Panc1 (cell line): ENCODE measurements at regions not wholly inside any gene's neighbourhood (a gene's known extent, or its start where the extent isn't known, plus 50 kb on each side); places are given as distances from the start of the nearest gene placed in this dataset.

Source experiments
- ATAC-seq: fragments of 200-7000 bp; cut with Tn5 transposase; 2 replicates; pipeline ENCODE4 v1.9.1; 2020; ENCODE audit warnings: mild to moderate bottlenecking, moderate library complexity
- BruUV-seq: library from RNA; stranded (reverse); fragments of 400-500 nt; replicated peaks from 2 replicates; lab custom pipeline; 2021; lab: Mats Ljungman, UMichigan
- CTCF ChIA-PET: fragments of 300-600 bp; sonication (Branson Sonifier 250); formaldehyde crosslinking; loops from one replicate; lab custom pipeline; 2022; ENCODE audit warnings: antibody characterized with exemption; lab: Charles Lee
- POLR2A ChIA-PET: fragments of 300-600 bp; sonication (Branson Sonifier 250); formaldehyde crosslinking; loops from one replicate; lab custom pipeline; 2022; ENCODE audit warnings: antibody characterized with exemption; lab: Charles Lee
- DNase-seq: peaks from one replicate; pipeline ENCODE4 v3.0.0-alpha.2; 2010; ENCODE audit warnings: low read depth, low spot score
- H3K27ac ChIP-seq: 2 replicates; pipeline ENCODE4 v1.5.1; 2011; ENCODE audit warnings: mild to moderate bottlenecking, low read length, inconsistent platforms
- H3K27me3 ChIP-seq: fragments of 200-500 bp; sonication (Bioruptor generic); 2 replicates; pipeline ENCODE4 v1.6.0; 2014; ENCODE audit warnings: low read length, inconsistent platforms; ENCODE audit not compliant: control insufficient read depth, insufficient read depth
- H3K36me3 ChIP-seq: fragments of 200-500 bp; sonication (Bioruptor generic); 2 replicates; pipeline ENCODE4 v1.5.1; 2014; ENCODE audit warnings: inconsistent platforms, mild to moderate bottlenecking, low read length, moderate library complexity; ENCODE audit not compliant: control insufficient read depth, insufficient read depth
- H3K4me1 ChIP-seq: 2 replicates; pipeline ENCODE4 v1.5.1; 2011; ENCODE audit warnings: inconsistent platforms, mild to moderate bottlenecking, low read length, moderate library complexity; ENCODE audit not compliant: control insufficient read depth, insufficient read depth
- H3K4me3 ChIP-seq, 2 experiments: 2 replicates each; pipeline ENCODE4 v1.5.1; 2011 to 2012; ENCODE audit warnings: low read depth in 2 of 2, low read length in 2 of 2, mild to moderate bottlenecking in 2 of 2, inconsistent platforms in 1 of 2, moderate library complexity in 1 of 2
- H3K9me3 ChIP-seq: fragments of 200-500 bp; sonication (Bioruptor generic); 2 replicates; pipeline ENCODE4 v1.5.1; 2014; ENCODE audit warnings: low read depth, mild to moderate bottlenecking, inconsistent platforms, low read length, moderate library complexity; ENCODE audit not compliant: control insufficient read depth, insufficient read depth
- POLR2AphosphoS5 ChIP-seq: IDR thresholded peaks from 2 replicates; pipeline ENCODE4 v1.6.1; 2012; ENCODE audit warnings: mild to moderate bottlenecking, low read depth, low read length, moderate library complexity
- SIN3A ChIP-seq: IDR thresholded peaks from 2 replicates; pipeline ENCODE4 v1.6.1; 2012; ENCODE audit warnings: low read depth, mild to moderate bottlenecking, low read length, moderate library complexity, borderline replicate concordance; ENCODE audit not compliant: insufficient read depth
- TCF7L2 ChIP-seq: IDR thresholded peaks from 2 replicates; pipeline ENCODE4 v1.6.1; 2011; ENCODE audit warnings: mild to moderate bottlenecking, low read depth, low read length, inconsistent platforms
- in situ Hi-C: cut with HindIII; loops from 2 replicates; pipeline ENCODE4 v1.10.0; 2016; ENCODE audit warnings: low sequenced_read_pairs, low pct_unique_long_range_greater_than_20kb
- intact Hi-C: fragments of 100-400 bp; cut with micrococcal nuclease; formaldehyde crosslinking; loops from one replicate; pipeline ENCODE4 v1.10.0; 2022; ENCODE audit not compliant: unreplicated experiment
- TF ChIP-seq, protein P1 (sequence below): fragments of 450-650 bp; IDR thresholded peaks from 2 replicates; pipeline ENCODE4 v1.5.1; 2017; ENCODE audit warnings: mild to moderate bottlenecking
- TF ChIP-seq, protein P2 (sequence below), 2 experiments: IDR thresholded peaks; 2 replicates each; pipeline ENCODE4 v1.6.1; 2011 to 2012; ENCODE audit warnings: low read depth in 2 of 2, control low read depth in 1 of 2, low read length in 1 of 2, mild to moderate bottlenecking in 1 of 2, moderate library complexity in 1 of 2; ENCODE audit not compliant: insufficient read depth in 1 of 2

DNA sequence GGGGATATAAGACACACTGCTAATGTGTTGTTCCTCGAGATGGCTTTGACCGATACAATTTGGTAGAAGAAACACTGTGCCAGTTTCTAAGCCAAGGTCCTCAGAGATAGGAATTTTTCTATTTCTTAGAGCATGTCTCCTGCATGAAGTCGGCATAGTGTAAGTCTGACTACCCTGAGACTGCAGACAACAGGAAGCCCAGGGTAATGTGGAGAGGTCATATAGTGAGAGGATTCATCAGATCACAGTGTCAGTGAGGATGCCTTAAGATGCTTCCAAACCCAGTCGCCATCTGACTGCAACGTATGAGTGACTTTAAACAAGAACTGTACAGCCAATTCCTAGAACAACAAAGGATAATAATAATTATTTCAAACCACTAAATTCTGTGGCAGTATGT is 818.3 kb upstream of the GYPC start:
- ChIA-PET CTCF (no interaction called here), POLR2A (no interaction called here)
- Histone ChIP-seq H3K9me3 (no peaks in the 10 kb centered on the region), H3K27me3 (no peaks in the 10 kb centered on the region), H3K4me3 (no peak overlapping the region), H3K4me1 (no peaks in the 10 kb centered on the region), H3K36me3 (no peaks in the 10 kb centered on the region), H3K27ac (no peak overlapping the region)
- TF ChIP-seq, protein P1, sequence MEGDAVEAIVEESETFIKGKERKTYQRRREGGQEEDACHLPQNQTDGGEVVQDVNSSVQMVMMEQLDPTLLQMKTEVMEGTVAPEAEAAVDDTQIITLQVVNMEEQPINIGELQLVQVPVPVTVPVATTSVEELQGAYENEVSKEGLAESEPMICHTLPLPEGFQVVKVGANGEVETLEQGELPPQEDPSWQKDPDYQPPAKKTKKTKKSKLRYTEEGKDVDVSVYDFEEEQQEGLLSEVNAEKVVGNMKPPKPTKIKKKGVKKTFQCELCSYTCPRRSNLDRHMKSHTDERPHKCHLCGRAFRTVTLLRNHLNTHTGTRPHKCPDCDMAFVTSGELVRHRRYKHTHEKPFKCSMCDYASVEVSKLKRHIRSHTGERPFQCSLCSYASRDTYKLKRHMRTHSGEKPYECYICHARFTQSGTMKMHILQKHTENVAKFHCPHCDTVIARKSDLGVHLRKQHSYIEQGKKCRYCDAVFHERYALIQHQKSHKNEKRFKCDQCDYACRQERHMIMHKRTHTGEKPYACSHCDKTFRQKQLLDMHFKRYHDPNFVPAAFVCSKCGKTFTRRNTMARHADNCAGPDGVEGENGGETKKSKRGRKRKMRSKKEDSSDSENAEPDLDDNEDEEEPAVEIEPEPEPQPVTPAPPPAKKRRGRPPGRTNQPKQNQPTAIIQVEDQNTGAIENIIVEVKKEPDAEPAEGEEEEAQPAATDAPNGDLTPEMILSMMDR = no peak
- TF ChIP-seq, protein P2, sequence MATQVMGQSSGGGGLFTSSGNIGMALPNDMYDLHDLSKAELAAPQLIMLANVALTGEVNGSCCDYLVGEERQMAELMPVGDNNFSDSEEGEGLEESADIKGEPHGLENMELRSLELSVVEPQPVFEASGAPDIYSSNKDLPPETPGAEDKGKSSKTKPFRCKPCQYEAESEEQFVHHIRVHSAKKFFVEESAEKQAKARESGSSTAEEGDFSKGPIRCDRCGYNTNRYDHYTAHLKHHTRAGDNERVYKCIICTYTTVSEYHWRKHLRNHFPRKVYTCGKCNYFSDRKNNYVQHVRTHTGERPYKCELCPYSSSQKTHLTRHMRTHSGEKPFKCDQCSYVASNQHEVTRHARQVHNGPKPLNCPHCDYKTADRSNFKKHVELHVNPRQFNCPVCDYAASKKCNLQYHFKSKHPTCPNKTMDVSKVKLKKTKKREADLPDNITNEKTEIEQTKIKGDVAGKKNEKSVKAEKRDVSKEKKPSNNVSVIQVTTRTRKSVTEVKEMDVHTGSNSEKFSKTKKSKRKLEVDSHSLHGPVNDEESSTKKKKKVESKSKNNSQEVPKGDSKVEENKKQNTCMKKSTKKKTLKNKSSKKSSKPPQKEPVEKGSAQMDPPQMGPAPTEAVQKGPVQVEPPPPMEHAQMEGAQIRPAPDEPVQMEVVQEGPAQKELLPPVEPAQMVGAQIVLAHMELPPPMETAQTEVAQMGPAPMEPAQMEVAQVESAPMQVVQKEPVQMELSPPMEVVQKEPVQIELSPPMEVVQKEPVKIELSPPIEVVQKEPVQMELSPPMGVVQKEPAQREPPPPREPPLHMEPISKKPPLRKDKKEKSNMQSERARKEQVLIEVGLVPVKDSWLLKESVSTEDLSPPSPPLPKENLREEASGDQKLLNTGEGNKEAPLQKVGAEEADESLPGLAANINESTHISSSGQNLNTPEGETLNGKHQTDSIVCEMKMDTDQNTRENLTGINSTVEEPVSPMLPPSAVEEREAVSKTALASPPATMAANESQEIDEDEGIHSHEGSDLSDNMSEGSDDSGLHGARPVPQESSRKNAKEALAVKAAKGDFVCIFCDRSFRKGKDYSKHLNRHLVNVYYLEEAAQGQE (IDR thresholded peaks at IDR 0.05; ENCODE audit: insufficient read depth in 1 of 2, low read depth in 2 of 2, low read length in 1 of 2) = no peak
- TF ChIP-seq SIN3A (no peak), POLR2AphosphoS5 (no peak), TCF7L2 (no peak)
- no peak for ATAC-seq
- in situ Hi-C loops (no loop called here), intact Hi-C loops (no loop called here)
- BruUV-seq = no TSS peak
- DNase-seq = no peak

DNA sequence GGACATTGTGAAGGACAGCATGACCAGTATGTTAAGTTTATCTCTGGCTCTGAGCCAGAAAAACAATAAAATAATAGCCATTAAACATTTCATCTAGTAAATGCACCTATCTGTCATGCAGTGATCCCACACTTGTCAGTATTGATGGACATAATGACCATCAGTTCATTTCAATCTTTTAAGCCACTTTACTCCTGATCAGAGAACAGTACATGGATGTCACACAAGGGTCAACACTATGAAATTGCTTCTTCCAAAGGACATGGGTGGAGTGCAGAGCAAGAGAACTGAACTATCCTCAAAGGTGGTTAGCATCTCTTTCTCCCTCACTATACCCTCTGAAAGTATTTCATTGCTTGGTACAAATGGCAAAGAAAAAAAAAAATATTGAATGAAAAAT is 816.0 kb upstream of the GYPC start:
- Histone ChIP-seq H3K9me3 (no peaks in the 10 kb centered on the region), H3K4me3 (no peak overlapping the region), H3K36me3 (no peaks in the 10 kb centered on the region), H3K27ac (no peak overlapping the region), H3K4me1 (no peaks in the 10 kb centered on the region), H3K27me3 (no peaks in the 10 kb centered on the region)
- TF ChIP-seq, protein P1 = no peak
- TF ChIP-seq SIN3A (no peak), TCF7L2 (no peak), POLR2AphosphoS5 (no peak)
- TF ChIP-seq, protein P2 (IDR thresholded peaks at IDR 0.05; ENCODE audit: insufficient read depth in 1 of 2, low read depth in 2 of 2, low read length in 1 of 2) = no peak
- DNase-seq = no peak
- CTCF ChIA-PET = no interaction called here
- POLR2A ChIA-PET = no interaction called here
- in situ Hi-C loops = no loop called here
- ATAC-seq = no peak
- intact Hi-C loops = no loop called here
- no TSS peak for BruUV-seq
